ENCODE measurements at regions not wholly inside any gene's neighbourhood (a gene's known extent, or its start where the extent isn't known, plus 50 kb on each side); places are given as distances from the start of the nearest gene placed in this dataset.

- TF ChIP-seq EP300 (IDR thresholded peaks at IDR 0.05) (no peak), CTCF (IDR thresholded peaks at IDR 0.05) (no peak)
Observed at GRCh38 chr13:38173403-38173802, 176.2 kb upstream of the UFM1 start.
